ENCODE measurements at regions not wholly inside any gene's neighbourhood (a gene's known extent, or its start where the extent isn't known, plus 50 kb on each side); places are given as distances from the start of the nearest gene placed in this dataset.

DNA sequence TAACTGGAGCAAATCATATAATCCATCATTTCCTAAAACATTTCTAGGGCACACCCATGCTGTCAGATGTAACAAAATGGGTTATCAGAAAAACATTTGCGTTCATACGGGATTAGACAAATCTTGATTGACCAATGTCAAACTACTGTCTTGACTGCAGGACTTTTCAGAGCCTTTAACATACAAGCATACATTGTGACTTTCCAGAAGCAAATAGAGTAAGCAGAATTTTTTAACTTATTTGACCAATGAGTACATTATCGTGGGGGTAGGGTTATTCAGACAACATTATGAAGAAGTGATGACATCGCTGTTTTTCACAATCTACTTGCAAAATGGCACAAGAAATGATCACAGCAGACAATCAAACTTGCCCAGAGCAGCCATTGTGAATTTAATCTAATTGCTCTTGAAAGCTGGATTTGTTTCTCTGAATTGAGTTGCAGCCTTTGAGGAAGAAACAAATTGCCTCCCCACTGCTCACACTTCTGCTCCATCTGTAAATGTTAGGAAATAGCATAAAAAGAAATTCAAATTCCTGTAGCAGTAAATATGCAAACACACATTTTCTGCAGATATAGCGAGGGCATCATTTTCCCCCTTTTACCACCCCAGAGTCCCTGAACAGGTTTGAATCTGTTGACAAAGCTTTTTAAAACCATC lies 133.0 kb upstream of the DOK5 start:
- TF ChIP-seq EZH2phosphoT487 (IDR thresholded peaks at IDR 0.05; ENCODE audit: unreplicated experiment) (no peak), EZH2 (IDR thresholded peaks at IDR 0.05; ENCODE audit: low read depth, unreplicated experiment) (no peak), POLR2AphosphoS5 (IDR thresholded peaks at IDR 0.05; ENCODE audit: low read depth) (no peak)
- TF ChIP-seq, protein P1, sequence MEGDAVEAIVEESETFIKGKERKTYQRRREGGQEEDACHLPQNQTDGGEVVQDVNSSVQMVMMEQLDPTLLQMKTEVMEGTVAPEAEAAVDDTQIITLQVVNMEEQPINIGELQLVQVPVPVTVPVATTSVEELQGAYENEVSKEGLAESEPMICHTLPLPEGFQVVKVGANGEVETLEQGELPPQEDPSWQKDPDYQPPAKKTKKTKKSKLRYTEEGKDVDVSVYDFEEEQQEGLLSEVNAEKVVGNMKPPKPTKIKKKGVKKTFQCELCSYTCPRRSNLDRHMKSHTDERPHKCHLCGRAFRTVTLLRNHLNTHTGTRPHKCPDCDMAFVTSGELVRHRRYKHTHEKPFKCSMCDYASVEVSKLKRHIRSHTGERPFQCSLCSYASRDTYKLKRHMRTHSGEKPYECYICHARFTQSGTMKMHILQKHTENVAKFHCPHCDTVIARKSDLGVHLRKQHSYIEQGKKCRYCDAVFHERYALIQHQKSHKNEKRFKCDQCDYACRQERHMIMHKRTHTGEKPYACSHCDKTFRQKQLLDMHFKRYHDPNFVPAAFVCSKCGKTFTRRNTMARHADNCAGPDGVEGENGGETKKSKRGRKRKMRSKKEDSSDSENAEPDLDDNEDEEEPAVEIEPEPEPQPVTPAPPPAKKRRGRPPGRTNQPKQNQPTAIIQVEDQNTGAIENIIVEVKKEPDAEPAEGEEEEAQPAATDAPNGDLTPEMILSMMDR (conservative IDR thresholded peaks at IDR 0.05; ENCODE audit: low read depth in 2 of 2): no peak
- TF ChIP-seq, protein P2, sequence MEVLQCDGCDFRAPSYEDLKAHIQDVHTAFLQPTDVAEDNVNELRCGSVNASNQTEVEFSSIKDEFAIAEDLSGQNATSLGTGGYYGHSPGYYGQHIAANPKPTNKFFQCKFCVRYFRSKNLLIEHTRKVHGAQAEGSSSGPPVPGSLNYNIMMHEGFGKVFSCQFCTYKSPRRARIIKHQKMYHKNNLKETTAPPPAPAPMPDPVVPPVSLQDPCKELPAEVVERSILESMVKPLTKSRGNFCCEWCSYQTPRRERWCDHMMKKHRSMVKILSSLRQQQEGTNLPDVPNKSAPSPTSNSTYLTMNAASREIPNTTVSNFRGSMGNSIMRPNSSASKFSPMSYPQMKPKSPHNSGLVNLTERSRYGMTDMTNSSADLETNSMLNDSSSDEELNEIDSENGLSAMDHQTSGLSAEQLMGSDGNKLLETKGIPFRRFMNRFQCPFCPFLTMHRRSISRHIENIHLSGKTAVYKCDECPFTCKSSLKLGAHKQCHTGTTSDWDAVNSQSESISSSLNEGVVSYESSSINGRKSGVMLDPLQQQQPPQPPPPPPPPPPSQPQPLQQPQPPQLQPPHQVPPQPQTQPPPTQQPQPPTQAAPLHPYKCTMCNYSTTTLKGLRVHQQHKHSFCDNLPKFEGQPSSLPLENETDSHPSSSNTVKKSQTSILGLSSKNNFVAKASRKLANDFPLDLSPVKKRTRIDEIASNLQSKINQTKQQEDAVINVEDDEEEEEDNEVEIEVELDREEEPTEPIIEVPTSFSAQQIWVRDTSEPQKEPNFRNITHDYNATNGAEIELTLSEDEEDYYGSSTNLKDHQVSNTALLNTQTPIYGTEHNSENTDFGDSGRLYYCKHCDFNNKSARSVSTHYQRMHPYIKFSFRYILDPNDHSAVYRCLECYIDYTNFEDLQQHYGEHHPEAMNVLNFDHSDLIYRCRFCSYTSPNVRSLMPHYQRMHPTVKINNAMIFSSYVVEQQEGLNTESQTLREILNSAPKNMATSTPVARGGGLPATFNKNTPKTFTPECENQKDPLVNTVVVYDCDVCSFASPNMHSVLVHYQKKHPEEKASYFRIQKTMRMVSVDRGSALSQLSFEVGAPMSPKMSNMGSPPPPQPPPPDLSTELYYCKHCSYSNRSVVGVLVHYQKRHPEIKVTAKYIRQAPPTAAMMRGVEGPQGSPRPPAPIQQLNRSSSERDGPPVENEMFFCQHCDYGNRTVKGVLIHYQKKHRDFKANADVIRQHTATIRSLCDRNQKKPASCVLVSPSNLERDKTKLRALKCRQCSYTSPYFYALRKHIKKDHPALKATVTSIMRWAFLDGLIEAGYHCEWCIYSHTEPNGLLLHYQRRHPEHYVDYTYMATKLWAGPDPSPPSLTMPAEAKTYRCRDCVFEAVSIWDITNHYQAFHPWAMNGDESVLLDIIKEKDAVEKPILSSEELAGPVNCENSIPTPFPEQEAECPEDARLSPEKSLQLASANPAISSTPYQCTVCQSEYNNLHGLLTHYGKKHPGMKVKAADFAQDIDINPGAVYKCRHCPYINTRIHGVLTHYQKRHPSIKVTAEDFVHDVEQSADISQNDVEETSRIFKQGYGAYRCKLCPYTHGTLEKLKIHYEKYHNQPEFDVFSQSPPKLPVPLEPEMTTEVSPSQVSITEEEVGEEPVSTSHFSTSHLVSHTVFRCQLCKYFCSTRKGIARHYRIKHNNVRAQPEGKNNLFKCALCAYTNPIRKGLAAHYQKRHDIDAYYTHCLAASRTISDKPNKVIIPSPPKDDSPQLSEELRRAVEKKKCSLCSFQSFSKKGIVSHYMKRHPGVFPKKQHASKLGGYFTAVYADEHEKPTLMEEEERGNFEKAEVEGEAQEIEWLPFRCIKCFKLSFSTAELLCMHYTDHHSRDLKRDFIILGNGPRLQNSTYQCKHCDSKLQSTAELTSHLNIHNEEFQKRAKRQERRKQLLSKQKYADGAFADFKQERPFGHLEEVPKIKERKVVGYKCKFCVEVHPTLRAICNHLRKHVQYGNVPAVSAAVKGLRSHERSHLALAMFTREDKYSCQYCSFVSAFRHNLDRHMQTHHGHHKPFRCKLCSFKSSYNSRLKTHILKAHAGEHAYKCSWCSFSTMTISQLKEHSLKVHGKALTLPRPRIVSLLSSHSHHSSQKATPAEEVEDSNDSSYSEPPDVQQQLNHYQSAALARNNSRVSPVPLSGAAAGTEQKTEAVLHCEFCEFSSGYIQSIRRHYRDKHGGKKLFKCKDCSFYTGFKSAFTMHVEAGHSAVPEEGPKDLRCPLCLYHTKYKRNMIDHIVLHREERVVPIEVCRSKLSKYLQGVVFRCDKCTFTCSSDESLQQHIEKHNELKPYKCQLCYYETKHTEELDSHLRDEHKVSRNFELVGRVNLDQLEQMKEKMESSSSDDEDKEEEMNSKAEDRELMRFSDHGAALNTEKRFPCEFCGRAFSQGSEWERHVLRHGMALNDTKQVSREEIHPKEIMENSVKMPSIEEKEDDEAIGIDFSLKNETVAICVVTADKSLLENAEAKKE (CRISPR knock-in tag; IDR thresholded peaks at IDR 0.05): no peak
- TF ChIP-seq, protein P3, sequence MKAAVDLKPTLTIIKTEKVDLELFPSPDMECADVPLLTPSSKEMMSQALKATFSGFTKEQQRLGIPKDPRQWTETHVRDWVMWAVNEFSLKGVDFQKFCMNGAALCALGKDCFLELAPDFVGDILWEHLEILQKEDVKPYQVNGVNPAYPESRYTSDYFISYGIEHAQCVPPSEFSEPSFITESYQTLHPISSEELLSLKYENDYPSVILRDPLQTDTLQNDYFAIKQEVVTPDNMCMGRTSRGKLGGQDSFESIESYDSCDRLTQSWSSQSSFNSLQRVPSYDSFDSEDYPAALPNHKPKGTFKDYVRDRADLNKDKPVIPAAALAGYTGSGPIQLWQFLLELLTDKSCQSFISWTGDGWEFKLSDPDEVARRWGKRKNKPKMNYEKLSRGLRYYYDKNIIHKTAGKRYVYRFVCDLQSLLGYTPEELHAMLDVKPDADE (IDR thresholded peaks at IDR 0.05): no peak

All from GM23338 (cell line).